GM10266 (cell line): ENCODE measurements at regions not wholly inside any gene's neighbourhood (a gene's known extent, or its start where the extent isn't known, plus 50 kb on each side); places are given as distances from the start of the nearest gene placed in this dataset.

Experiments used
- DNase-seq: peaks from one replicate; pipeline ENCODE4 v3.0.0; 2012; ENCODE audit errors: extremely low spot score
- TF ChIP-seq, protein P1 (sequence below): IDR thresholded peaks from 2 replicates; pipeline ENCODE4 v1.5.1; 2012; ENCODE audit warnings: mild to moderate bottlenecking, low read depth; ENCODE audit not compliant: control insufficient read depth, insufficient read depth; ENCODE audit errors: missing control alignments

GRCh38 chr3:22899441-22899840, 303.7 kb upstream of the UBE2E2 start:
- TF ChIP-seq, protein P1, sequence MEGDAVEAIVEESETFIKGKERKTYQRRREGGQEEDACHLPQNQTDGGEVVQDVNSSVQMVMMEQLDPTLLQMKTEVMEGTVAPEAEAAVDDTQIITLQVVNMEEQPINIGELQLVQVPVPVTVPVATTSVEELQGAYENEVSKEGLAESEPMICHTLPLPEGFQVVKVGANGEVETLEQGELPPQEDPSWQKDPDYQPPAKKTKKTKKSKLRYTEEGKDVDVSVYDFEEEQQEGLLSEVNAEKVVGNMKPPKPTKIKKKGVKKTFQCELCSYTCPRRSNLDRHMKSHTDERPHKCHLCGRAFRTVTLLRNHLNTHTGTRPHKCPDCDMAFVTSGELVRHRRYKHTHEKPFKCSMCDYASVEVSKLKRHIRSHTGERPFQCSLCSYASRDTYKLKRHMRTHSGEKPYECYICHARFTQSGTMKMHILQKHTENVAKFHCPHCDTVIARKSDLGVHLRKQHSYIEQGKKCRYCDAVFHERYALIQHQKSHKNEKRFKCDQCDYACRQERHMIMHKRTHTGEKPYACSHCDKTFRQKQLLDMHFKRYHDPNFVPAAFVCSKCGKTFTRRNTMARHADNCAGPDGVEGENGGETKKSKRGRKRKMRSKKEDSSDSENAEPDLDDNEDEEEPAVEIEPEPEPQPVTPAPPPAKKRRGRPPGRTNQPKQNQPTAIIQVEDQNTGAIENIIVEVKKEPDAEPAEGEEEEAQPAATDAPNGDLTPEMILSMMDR, result no peak
- DNase-seq, result no peak

GRCh38 chr3:22900296-22900695, 302.8 kb upstream of the UBE2E2 start:
- no peak for DNase-seq
- TF ChIP-seq, protein P1, result no peak

DNA sequence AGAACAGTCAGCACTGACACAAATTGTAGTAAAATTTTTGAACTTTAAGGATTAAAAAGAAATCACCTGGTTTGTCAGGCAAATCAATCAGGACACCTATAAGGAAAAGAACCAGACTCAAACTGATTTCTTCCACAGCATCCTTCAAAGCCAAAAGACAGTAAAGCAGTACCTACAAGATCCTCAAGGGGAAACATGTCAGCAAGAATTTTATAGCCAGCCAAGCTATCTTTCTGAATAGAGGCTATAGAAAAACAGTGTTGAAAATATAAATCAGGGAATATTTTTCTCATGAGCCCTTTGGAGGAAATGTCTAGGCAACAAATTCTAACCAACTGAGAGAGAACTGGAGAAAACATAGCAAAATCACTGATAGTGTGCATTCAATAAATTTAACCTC, 301.4 kb upstream of the UBE2E2 start:
- no peak for DNase-seq
- TF ChIP-seq, protein P1, result no peak

- no peak for DNase-seq
- TF ChIP-seq, protein P1, result no peak
Observed at GRCh38 chr3:22907161-22907780, 295.9 kb upstream of the UBE2E2 start.

- no peak for DNase-seq
- TF ChIP-seq, protein P1, result no peak
Observed at GRCh38 chr3:22907796-22908195, 295.3 kb upstream of the UBE2E2 start.

GRCh38 chr3:22908989-22909507, 294.1 kb upstream of the UBE2E2 start:
- no peak for DNase-seq
- TF ChIP-seq, protein P1, result no peak

DNA sequence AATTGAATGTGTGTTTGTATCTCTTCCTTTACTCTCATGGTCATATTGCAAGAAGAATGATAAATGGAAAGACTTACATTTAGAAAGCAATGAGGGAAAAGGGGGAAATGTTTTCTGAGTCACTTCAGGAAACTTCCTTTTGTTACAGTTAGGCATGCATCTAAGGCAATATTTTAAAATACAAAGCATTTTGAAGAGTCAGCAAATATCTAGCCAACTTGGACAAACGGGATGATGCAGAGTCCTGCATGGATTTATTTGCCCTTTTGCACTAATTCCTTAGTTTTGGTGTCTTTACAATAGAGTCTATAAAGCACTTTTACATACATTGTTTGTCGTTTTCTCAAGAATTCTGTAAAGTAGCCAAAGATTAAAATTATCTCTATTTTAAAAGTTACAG, 286.2 kb upstream of the UBE2E2 start:
- no peak for DNase-seq
- TF ChIP-seq, protein P1, result no peak
